HEK293T (cell line): ENCODE measurements at regions not wholly inside any gene's neighbourhood (a gene's known extent, or its start where the extent isn't known, plus 50 kb on each side); places are given as distances from the start of the nearest gene placed in this dataset.

ENCODE experiments used
- CTCF ChIA-PET: fragments of 350-600 bp; formaldehyde crosslinking; extraction: SDS; loops from one replicate; lab custom pipeline; 2021; ENCODE audit warnings: antibody characterized with exemption, inconsistent platforms; lab: Yijun Ruan, JAX
- POLR2A ChIA-PET: fragments of 350-600 bp; formaldehyde crosslinking; extraction: SDS; loops from one replicate; lab custom pipeline; 2020; ENCODE audit warnings: antibody characterized with exemption, inconsistent platforms; lab: Yijun Ruan, JAX
- DNase-seq: peaks from one replicate; pipeline ENCODE4 v3.0.0; 2012; ENCODE audit warnings: mixed read lengths; ENCODE audit errors: extremely low spot score
- ARNT ChIP-seq: fragments of 450-650 bp; IDR thresholded peaks from 2 replicates; pipeline ENCODE4 v1.6.1; 2017; ENCODE audit warnings: mild to moderate bottlenecking
- BHLHE40 ChIP-seq: fragments of 450-650 bp; IDR thresholded peaks from 2 replicates; pipeline ENCODE4 v1.6.1; 2016; ENCODE audit warnings: mild to moderate bottlenecking, moderate library complexity, borderline replicate concordance
- CTBP1 ChIP-seq: fragments of 450-650 bp; IDR thresholded peaks from 2 replicates; pipeline ENCODE4 v1.6.1; 2016; ENCODE audit warnings: borderline replicate concordance
- ELF4 ChIP-seq: fragments of 450-650 bp; IDR thresholded peaks from 2 replicates; pipeline ENCODE4 v1.6.1; 2017; ENCODE audit warnings: antibody characterized with exemption
- FOXA1 ChIP-seq: fragments of 450-650 bp; IDR thresholded peaks from 2 replicates; pipeline ENCODE4 v1.6.1; 2016; ENCODE audit warnings: mild to moderate bottlenecking
- FOXK2 ChIP-seq: fragments of 450-650 bp; IDR thresholded peaks from 2 replicates; pipeline ENCODE4 v1.6.1; 2016; ENCODE audit warnings: mild to moderate bottlenecking
- FOXM1 ChIP-seq: fragments of 450-650 bp; IDR thresholded peaks from 2 replicates; pipeline ENCODE4 v1.6.1; 2017; ENCODE audit warnings: mild to moderate bottlenecking, borderline replicate concordance
- HDGF ChIP-seq: fragments of 450-650 bp; IDR thresholded peaks from 2 replicates; pipeline ENCODE4 v1.6.1; 2017; ENCODE audit warnings: antibody characterized with exemption, borderline replicate concordance
- L3MBTL2 ChIP-seq: fragments of 450-650 bp; conservative IDR thresholded peaks from 2 replicates; pipeline ENCODE4 v1.6.1; 2016; ENCODE audit warnings: mild to moderate bottlenecking
- LEF1 ChIP-seq: fragments of 450-650 bp; IDR thresholded peaks from 2 replicates; pipeline ENCODE4 v1.6.1; 2017; ENCODE audit warnings: mild to moderate bottlenecking, borderline replicate concordance
- NFRKB ChIP-seq: fragments of 450-650 bp; IDR thresholded peaks from 2 replicates; pipeline ENCODE4 v1.6.1; 2016; ENCODE audit warnings: mild to moderate bottlenecking, moderate library complexity
- SP1 ChIP-seq: fragments of 450-650 bp; IDR thresholded peaks from 2 replicates; pipeline ENCODE4 v1.6.1; 2017
- SUZ12 ChIP-seq: fragments of 450-650 bp; IDR thresholded peaks from 2 replicates; pipeline ENCODE4 v1.6.1; 2016; ENCODE audit warnings: mild to moderate bottlenecking
- TARDBP ChIP-seq: fragments of 450-650 bp; IDR thresholded peaks from 2 replicates; pipeline ENCODE4 v1.6.1; 2016
- ZNF384 ChIP-seq: fragments of 450-650 bp; IDR thresholded peaks from 2 replicates; pipeline ENCODE4 v1.6.1; 2016
- TF ChIP-seq, protein P1 (sequence below): fragments of 450-650 bp; IDR thresholded peaks from 2 replicates; pipeline ENCODE4 v1.6.1; 2016

GRCh38 chr4:126071346-126072333 lies 756.9 kb downstream of the FAT4 start:
- ChIA-PET CTCF (no interaction called here), POLR2A (no interaction called here)
- no peak for TF ChIP-seq LEF1
- TF ChIP-seq NFRKB, result no peak
- TF ChIP-seq TARDBP, result no peak
- DNase-seq, result no peak

- POLR2A ChIA-PET, result no interaction called here
- CTCF ChIA-PET, result no interaction called here
- TF ChIP-seq, protein P1, sequence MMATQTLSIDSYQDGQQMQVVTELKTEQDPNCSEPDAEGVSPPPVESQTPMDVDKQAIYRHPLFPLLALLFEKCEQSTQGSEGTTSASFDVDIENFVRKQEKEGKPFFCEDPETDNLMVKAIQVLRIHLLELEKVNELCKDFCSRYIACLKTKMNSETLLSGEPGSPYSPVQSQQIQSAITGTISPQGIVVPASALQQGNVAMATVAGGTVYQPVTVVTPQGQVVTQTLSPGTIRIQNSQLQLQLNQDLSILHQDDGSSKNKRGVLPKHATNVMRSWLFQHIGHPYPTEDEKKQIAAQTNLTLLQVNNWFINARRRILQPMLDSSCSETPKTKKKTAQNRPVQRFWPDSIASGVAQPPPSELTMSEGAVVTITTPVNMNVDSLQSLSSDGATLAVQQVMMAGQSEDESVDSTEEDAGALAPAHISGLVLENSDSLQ, result no peak
- TF ChIP-seq HDGF (no peak), SP1 (no peak), ELF4 (no peak)
- DNase-seq, result no peak
These were observed 766.6 kb downstream of the FAT4 start for GRCh38 chr4:126081336-126081735.

GRCh38 chr4:126086041-126086440 lies 771.3 kb downstream of the FAT4 start:
- ChIA-PET CTCF (interaction anchor here (0.6 to 0.7 kb wide), 2 partner anchors 428 to 783 kb away, joined by 3 read pairs; no protein-coding TSS in a partner anchor), POLR2A (no interaction called here)
- DNase-seq, result no peak
- no peak for TF ChIP-seq HDGF
- TF ChIP-seq ELF4, result no peak
- no peak for TF ChIP-seq FOXK2
- TF ChIP-seq LEF1, result no peak
- TF ChIP-seq CTBP1, result no peak
- TF ChIP-seq L3MBTL2, result no peak
- TF ChIP-seq TARDBP, result no peak
- TF ChIP-seq FOXA1, result no peak
- no peak for TF ChIP-seq BHLHE40
- TF ChIP-seq, protein P1, result no peak

- ChIA-PET CTCF (no interaction called here), POLR2A (no interaction called here)
- DNase-seq, result no peak
- TF ChIP-seq BHLHE40, result no peak
- TF ChIP-seq FOXM1, result no peak
These were observed 772.3 kb downstream of the FAT4 start for GRCh38 chr4:126087101-126087500.

DNA sequence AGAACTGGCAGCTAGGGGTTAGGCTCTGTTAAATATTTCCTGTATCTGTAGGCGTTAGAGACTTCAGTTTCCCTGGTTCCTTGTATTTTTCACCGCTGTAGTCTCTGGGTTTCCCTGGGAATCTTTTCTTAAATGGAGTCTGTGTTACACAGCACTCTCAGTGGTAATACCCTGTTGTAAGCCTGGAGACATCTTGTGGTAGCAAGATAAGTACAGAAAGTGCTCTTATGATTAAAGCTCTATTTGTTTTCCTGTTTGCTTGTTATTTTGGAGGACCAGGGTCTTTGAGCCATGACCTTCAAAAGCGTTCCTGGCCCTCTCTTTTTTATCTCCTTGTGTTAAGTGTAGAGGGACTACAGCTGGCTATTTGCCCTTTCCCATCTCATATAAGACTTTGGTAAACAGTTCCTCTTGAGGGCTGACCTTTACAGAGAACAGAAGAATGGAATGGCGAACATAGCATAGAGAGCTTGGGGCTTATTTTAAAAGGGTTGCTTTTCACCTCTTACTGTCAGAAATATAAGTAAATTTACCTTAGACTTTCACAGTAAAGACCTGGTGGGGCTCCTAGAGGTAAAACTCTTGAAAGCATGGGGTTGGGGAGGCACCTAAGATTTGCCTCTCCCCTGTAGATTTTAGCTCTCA lies 782.5 kb downstream of the FAT4 start:
- TF ChIP-seq, protein P1, result no peak
- no peak for TF ChIP-seq ELF4
- no peak for TF ChIP-seq CTBP1
- TF ChIP-seq L3MBTL2, result no peak
- TF ChIP-seq BHLHE40, result no peak
- TF ChIP-seq ZNF384, result no peak
- TF ChIP-seq FOXA1, result no peak
- no peak for TF ChIP-seq HDGF
- no peak for TF ChIP-seq NFRKB
- no peak for TF ChIP-seq ARNT
- TF ChIP-seq TARDBP, result no peak
- TF ChIP-seq FOXK2, result no peak
- TF ChIP-seq SUZ12, result no peak
- CTCF ChIA-PET, result no interaction called here
- DNase-seq, result no peak
- POLR2A ChIA-PET, result no interaction called here

GRCh38 chr4:126106658-126107057 lies 791.9 kb downstream of the FAT4 start:
- ChIA-PET POLR2A (no interaction called here), CTCF (no interaction called here)
- no peak for TF ChIP-seq BHLHE40
- no peak for TF ChIP-seq SP1
- no peak for TF ChIP-seq HDGF
- DNase-seq, result peak; percentile 7

DNA sequence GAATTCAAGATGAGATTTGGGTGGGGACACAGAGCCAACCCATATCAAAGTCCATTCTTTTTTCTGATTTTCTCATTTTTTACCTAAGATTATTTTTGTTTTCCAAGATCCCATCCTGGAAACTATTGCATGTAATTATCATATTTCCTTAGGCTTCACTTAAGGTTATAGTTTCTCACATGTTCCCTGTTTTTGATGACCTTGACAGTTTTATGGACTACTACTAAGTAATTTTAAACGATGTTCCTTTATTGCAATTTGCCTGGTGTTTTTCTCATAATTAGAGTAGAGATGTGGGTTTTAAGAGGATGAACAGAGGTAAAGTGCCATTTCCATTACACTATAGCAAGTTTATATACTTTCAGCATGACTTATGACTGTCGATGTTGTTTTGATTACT lies 795.1 kb downstream of the FAT4 start:
- no peak for DNase-seq
- no peak for TF ChIP-seq CTBP1
- TF ChIP-seq, protein P1, result no peak
- TF ChIP-seq FOXM1, result no peak
- TF ChIP-seq ARNT, result no peak
- TF ChIP-seq SP1, result no peak
- TF ChIP-seq L3MBTL2, result no peak
- TF ChIP-seq ZNF384, result no peak
- no peak for TF ChIP-seq BHLHE40
- no peak for TF ChIP-seq NFRKB
- TF ChIP-seq ELF4, result no peak
- TF ChIP-seq FOXA1, result no peak
- TF ChIP-seq TARDBP, result no peak
- TF ChIP-seq SUZ12, result no peak
- no peak for TF ChIP-seq FOXK2
- no peak for TF ChIP-seq HDGF
- TF ChIP-seq LEF1, result no peak
- ChIA-PET POLR2A (no interaction called here), CTCF (no interaction called here)
